ENCODE measurements at regions not wholly inside any gene's neighbourhood (a gene's known extent, or its start where the extent isn't known, plus 50 kb on each side); places are given as distances from the start of the nearest gene placed in this dataset.

DNA sequence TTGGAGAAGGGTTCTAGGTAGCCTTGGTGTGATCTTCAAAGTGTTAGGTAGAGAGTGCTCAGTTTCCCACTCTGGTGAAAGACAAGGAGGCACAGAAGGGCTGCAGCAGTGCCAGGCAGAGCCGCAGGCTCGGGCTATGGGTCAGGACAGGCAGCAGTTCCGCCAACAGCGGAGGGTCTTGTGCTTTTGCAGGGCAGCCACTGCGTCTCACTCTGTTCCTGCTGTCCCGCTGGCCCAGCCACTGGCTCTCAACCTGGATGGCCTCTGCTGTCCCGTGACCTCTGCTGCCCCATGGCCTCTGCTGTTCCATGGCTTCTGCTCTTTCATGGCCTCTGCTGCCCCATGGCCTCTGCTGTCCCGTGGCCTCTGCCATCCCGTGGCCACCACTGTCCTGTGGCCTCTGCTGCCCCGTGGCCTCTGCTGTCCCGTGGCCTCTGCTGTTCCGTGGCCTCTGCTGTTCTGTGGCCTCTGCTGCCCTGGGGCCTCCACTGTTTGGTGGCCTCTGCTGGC, 175.7 kb downstream of the URI1 start:
- Histone ChIP-seq H3K9ac (no peak overlapping the region), H3K4me2 (no peak overlapping the region), H3K36me3 (ENCODE audit: insufficient read depth) (no peaks in the 10 kb centered on the region), H3K79me2 (ENCODE audit: insufficient read depth, low read depth) (no peaks in the 10 kb centered on the region), H3K27me3 (ENCODE audit: insufficient read depth, low read depth) (0 out of 2 replicates have a peak, but pooled peaks cover under 1% of the 10 kb centered on the region), H3K27ac (no peak overlapping the region), H4K20me1 (ENCODE audit: insufficient read depth) (no peaks in the 10 kb centered on the region), H2AFZ (ENCODE audit: low read depth) (no peak overlapping the region), H3K4me3 (IDR thresholded peaks at IDR 0.05; ENCODE audit: insufficient read depth, low read depth, low read length) (no peak overlapping the region), H3K4me1 (ENCODE audit: low read depth, poor library complexity, severe bottlenecking) (no peaks in the 10 kb centered on the region)
- TF ChIP-seq CTCF (conservative IDR thresholded peaks at IDR 0.05; ENCODE audit: low read depth, low read length), result no peak

GRCh38 chr19:30118221-30118620, 176.2 kb downstream of the URI1 start:
- Histone ChIP-seq H3K79me2 (ENCODE audit: insufficient read depth, low read depth) (no peaks in the 10 kb centered on the region), H3K27ac (no peak overlapping the region), H3K4me1 (ENCODE audit: low read depth, poor library complexity, severe bottlenecking) (no peaks in the 10 kb centered on the region), H2AFZ (ENCODE audit: low read depth) (no peak overlapping the region), H4K20me1 (ENCODE audit: insufficient read depth) (no peaks in the 10 kb centered on the region), H3K27me3 (ENCODE audit: insufficient read depth, low read depth) (0 out of 2 replicates have a peak, but pooled peaks cover 2% of the 10 kb centered on the region), H3K36me3 (ENCODE audit: insufficient read depth) (no peaks in the 10 kb centered on the region), H3K4me2 (no peak overlapping the region), H3K4me3 (IDR thresholded peaks at IDR 0.05; ENCODE audit: insufficient read depth, low read depth, low read length) (no peak overlapping the region), H3K9ac (no peak overlapping the region)
- TF ChIP-seq CTCF (conservative IDR thresholded peaks at IDR 0.05; ENCODE audit: low read depth, low read length), result no peak

- H3K36me3 ChIP-seq (ENCODE audit: insufficient read depth), result no peaks in the 10 kb centered on the region
- no peak overlapping the region for H3K4me2 ChIP-seq
- TF ChIP-seq CTCF (conservative IDR thresholded peaks at IDR 0.05; ENCODE audit: low read depth, low read length), result no peak
- no peak overlapping the region for H3K9ac ChIP-seq
- no peak overlapping the region for H2AFZ ChIP-seq (ENCODE audit: low read depth)
- no peaks in the 10 kb centered on the region for H3K79me2 ChIP-seq (ENCODE audit: insufficient read depth, low read depth)
- H3K27me3 ChIP-seq (ENCODE audit: insufficient read depth, low read depth), result 0 out of 2 replicates have a peak, but pooled peaks cover 2% of the 10 kb centered on the region
- H4K20me1 ChIP-seq (ENCODE audit: insufficient read depth), result no peaks in the 10 kb centered on the region
- no peak overlapping the region for H3K4me3 ChIP-seq (IDR thresholded peaks at IDR 0.05; ENCODE audit: insufficient read depth, low read depth, low read length)
- no peaks in the 10 kb centered on the region for H3K4me1 ChIP-seq (ENCODE audit: low read depth, poor library complexity, severe bottlenecking)
- H3K27ac ChIP-seq, result no peak overlapping the region
Measured at GRCh38 chr19:30118760-30119159, 176.7 kb downstream of the URI1 start.

DNA sequence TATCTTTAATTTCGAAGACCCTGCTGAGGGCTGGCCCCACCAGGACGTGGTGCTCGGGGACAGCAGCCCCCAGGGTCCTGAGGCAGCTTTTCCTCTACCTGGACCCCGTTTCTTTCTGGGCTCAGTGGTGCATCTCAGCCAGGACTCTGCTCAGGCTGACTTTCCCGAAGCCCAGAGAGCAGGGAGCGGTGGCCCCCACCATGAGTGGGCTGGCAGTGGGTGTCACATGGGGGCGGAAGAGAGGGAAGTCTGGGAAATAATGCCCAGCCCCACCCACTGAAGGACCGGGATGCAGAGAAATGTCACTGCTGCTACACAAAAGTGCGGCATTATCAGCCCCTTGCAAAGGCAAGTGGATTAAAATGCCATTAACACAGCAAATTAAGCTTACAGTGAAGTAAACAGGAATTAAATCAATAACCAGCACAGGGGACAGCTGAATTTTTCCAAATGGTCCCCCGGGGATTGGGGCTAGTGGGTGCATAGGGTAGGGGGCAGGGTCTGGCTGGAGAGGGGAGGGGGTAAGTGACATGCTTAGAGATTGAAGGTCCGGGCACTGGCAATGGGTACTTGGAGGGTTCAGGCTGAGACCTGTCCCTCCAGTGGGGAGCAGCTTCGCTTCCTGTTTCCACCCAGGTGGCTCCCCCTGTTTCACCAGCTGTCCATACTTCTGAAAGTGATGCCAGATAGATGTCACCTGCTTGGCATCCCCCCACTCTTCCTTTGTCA, 177.3 kb downstream of the URI1 start:
- Histone ChIP-seq H3K4me1 (ENCODE audit: low read depth, poor library complexity, severe bottlenecking) (no peaks in the 10 kb centered on the region), H2AFZ (ENCODE audit: low read depth) (no peak overlapping the region), H3K36me3 (ENCODE audit: insufficient read depth) (no peaks in the 10 kb centered on the region), H3K9ac (no peak overlapping the region), H4K20me1 (ENCODE audit: insufficient read depth) (no peaks in the 10 kb centered on the region), H3K27me3 (ENCODE audit: insufficient read depth, low read depth) (0 out of 2 replicates have a peak, but pooled peaks cover 2% of the 10 kb centered on the region), H3K27ac (no peak overlapping the region), H3K4me2 (no peak overlapping the region), H3K79me2 (ENCODE audit: insufficient read depth, low read depth) (no peaks in the 10 kb centered on the region), H3K4me3 (IDR thresholded peaks at IDR 0.05; ENCODE audit: insufficient read depth, low read depth, low read length) (no peak overlapping the region)
- TF ChIP-seq CTCF (conservative IDR thresholded peaks at IDR 0.05; ENCODE audit: low read depth, low read length), result no peak
